ENCODE measurements at regions not wholly inside any gene's neighbourhood (a gene's known extent, or its start where the extent isn't known, plus 50 kb on each side); places are given as distances from the start of the nearest gene placed in this dataset.
A peak's percentile ranks its signal among the peaks of the same experiment; 100 is the strongest.

- DNase-seq (ENCODE audit: insufficient read length, low spot score) (no peak), FAIRE-seq (no peak)
Observed at GRCh38 chr12:78746001-78746400, 118.6 kb upstream of the SYT1 start.

DNA sequence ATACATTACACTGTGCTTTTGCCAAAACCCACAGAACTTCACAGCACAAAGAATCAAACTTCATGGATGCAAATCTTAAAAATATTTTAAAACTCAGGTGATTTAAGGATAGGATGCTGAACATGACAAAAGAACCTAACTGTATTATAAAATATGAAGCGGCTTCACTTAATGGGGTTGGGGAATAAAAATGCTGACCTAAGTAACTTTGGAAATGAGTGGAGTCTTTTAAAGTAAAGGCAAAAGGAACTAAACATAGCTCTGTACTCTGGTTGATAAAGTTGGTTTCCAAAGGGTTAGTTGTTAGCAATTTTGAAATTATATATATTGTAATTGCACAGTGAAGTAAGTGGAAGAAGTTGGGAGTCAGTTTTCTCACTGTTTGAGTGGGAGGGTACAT is 111.5 kb upstream of the SYT1 start:
- no peak for DNase-seq (ENCODE audit: insufficient read length, low spot score)
- FAIRE-seq: no peak

- DNase-seq (ENCODE audit: insufficient read length, low spot score) (no peak), FAIRE-seq (no peak)
Observed at GRCh38 chr12:78756936-78757335, 107.6 kb upstream of the SYT1 start.

GRCh38 chr12:78759367-78759766 is 105.2 kb upstream of the SYT1 start:
- DNase-seq (ENCODE audit: insufficient read length, low spot score) (no peak), FAIRE-seq (no peak)

GRCh38 chr12:78760906-78761305 is 103.7 kb upstream of the SYT1 start:
- FAIRE-seq (no peak), DNase-seq (ENCODE audit: insufficient read length, low spot score) (no peak)

DNA sequence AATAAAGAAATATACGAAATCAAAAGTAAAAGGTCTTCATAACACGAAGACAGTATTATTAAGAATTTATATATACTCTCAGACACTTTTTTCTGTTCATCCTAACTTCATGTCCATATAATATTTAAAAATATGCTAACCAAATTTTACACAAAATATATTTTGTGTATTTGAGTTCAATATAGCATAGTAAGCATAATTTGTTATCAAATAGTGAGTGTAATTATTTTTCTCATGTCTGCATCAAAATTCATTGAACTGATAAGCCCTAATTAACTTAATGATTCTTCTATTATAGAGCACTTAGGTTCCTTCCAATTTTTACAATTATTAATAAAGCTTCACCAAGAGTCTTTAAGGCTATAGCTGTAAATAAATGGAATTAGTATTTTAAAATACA is 99.7 kb upstream of the SYT1 start:
- FAIRE-seq: no peak
- DNase-seq (ENCODE audit: insufficient read length, low spot score): no peak

- FAIRE-seq: no peak
Observed at GRCh38 chr12:78767264-78767981, 97.2 kb upstream of the SYT1 start.

GRCh38 chr12:78778339-78778738 is 86.2 kb upstream of the SYT1 start:
- FAIRE-seq: no peak

More at GRCh38 chr12:78767264-78767981, 97.2 kb upstream of the SYT1 start:
- no peak for DNase-seq (ENCODE audit: insufficient read length, low spot score)

GRCh38 chr12:78787576-78787975 is 77.0 kb upstream of the SYT1 start:
- FAIRE-seq (no peak), DNase-seq (ENCODE audit: insufficient read length, low spot score) (no peak)

More at GRCh38 chr12:78778339-78778738, 86.2 kb upstream of the SYT1 start:
- no peak for DNase-seq (ENCODE audit: insufficient read length, low spot score)

DNA sequence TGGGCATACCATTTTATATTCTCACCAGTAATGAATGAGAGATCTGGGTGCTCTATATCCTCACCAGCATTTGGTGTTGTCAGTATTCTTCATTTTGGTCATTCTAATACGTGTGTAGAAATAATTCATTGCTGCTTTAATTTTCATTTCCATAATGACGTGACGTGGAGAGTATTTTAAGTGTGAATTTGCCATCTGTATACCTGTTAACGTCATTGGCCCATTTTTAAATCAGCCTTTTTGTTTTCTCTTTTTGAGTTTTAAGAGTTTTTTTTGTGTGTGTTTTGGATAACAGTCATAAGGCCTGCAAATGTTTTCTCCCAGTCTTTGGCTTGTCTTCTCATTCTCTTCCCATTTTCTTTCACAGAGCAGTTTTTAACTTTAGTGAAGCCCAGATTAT is 74.4 kb upstream of the SYT1 start:
- FAIRE-seq (no peak), DNase-seq (ENCODE audit: insufficient read length, low spot score) (no peak)

GRCh38 chr12:78792052-78792698 is 72.4 kb upstream of the SYT1 start:
- FAIRE-seq: no peak
- DNase-seq (ENCODE audit: insufficient read length, low spot score): no peak

GRCh38 chr12:78793491-78793890 is 71.1 kb upstream of the SYT1 start:
- DNase-seq (ENCODE audit: insufficient read length, low spot score): no peak
- FAIRE-seq: no peak

DNA sequence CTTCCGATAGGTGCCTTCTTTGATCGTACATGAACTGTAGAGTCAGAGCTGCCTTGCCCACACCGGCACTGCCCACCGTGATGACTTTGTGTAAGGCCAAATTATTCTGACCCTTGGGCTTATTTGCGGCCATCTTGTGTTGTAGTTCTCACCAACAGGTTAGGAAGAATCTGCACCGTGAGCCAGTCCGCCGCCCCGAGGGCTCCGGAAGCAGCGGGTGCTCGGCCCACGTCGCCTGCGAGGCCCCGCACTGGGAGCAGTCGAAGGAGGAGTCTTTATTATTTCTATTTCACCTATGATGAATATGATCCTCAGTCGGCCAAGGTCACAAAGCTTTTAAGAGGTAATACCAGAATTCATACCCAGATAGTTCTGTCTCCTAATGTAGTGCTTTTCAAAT is 70.6 kb upstream of the SYT1 start:
- FAIRE-seq (no peak), DNase-seq (ENCODE audit: insufficient read length, low spot score) (no peak)

DNA sequence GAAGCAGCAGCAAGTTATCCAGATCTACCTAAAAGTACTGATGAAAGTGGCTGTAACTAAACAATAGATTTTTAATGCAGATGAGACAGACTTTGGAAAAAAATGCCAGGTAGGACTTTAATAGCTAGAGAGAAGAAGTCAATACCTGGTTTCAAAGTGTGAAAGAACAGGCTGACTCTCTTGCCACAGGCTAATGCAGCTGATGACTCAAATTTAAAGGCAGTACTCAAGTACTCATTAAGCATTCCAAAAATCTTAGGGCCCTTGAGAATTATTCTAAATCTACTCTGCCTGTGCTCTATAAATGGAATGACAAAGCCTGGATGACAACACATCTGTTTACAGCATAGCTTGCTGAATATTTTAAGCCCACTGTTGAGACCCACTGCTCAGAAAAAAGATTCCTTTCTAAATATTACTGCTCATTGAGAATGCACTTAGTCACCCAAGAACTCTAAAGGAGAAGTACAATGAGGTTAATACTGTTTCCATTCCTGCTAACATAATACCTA is 68.6 kb upstream of the SYT1 start:
- DNase-seq (ENCODE audit: insufficient read length, low spot score): no peak
- FAIRE-seq: no peak

DNA sequence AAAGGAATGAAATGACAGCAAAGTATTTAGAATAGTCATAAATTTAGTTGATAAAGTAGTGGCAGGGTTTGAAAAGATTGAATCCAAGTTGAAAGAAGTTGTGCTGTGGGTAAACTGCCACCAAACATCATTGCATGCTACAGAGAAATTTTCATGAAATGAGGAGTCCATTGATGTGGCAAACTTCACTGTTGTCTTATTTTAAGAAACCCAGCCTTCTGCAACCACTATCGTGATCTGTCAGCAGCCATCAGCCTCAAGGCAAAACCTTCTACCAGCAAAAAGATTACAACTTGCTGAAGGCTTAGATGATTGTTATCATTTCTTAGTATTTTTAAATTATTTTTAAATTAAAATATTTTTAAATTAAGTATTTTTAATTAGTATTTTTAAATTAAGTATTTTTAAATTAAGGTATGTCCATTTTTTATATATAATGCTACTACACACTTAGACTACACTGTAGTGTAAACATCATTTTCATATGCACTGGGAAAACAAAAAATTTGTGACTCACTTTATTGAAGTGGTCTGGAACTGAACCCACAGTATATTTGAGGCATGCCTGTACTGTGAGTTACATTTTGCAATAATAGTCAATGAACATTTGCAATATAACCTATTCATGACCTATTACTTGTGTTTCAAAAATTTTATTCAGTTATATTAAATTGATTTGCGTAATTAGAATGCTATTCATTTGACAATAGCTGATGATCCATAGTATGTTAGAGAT is 67.2 kb upstream of the SYT1 start:
- no peak for FAIRE-seq
- no peak for DNase-seq (ENCODE audit: insufficient read length, low spot score)

DNA sequence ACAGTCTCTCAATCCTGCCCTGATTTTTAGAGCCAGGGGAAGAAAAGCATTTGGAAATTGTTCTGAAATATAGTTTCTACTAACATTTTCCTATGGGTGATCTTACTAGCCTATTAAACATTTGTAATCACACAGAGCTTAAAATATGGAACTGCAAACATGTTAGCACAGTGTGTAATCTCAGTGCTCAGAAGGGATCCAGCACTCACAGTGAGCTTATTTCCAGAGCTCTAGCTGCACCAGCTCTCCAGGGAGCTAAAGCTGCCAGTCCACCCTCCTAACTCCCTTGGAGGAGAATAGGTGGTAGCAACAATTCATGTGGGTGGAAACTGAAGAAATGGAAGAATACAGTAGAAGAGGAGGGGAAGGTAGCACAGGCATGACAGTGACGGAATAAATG is 64.9 kb upstream of the SYT1 start:
- FAIRE-seq (peak; percentile 4), DNase-seq (ENCODE audit: insufficient read length, low spot score) (no peak)

DNA sequence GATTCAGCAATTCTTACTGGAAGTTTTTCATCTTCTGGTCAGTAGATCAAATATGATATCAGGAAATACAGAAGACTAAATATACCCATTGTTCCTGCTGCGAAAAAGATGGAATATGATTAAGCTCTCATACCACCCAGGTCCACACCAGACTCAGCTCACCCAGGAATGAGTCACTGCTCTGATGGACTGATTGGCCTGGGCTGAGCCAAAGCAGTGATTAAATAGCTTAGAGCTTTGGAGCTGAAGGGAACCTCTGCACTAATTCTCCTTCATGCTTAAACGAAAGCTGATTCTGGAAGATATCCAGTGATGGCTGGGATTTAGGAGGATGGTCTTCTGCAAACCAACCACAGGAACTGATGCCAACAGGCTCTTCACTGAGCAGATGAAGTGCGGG is 62.0 kb upstream of the SYT1 start:
- FAIRE-seq (no peak), DNase-seq (ENCODE audit: insufficient read length, low spot score) (peak; percentile 53)

GRCh38 chr12:78804262-78804661 is 60.3 kb upstream of the SYT1 start:
- DNase-seq (ENCODE audit: insufficient read length, low spot score) (no peak), FAIRE-seq (no peak)

Data from HTR-8/SVneo (cell line).